K562 (cell line): ENCODE measurements at regions not wholly inside any gene's neighbourhood (a gene's known extent, or its start where the extent isn't known, plus 50 kb on each side); places are given as distances from the start of the nearest gene placed in this dataset.

Experiments
- ATAC-seq: fragments of 200-7000 bp; cut with Tn5 transposase; 3 replicates; pipeline ENCODE4 v1.9.1; 2020; ENCODE audit warnings: moderate library complexity
- BruUV-seq: library from RNA; stranded (reverse); fragments of 400-500 nt; replicated peaks from 2 replicates; lab custom pipeline; 2021; lab: Mats Ljungman, UMichigan
- CTCF ChIA-PET: fragments of 300-600 bp; formaldehyde crosslinking; extraction: SDS; loops from one replicate; lab custom pipeline; 2021; ENCODE audit warnings: low intra/inter-chr PET ratio; lab: Yijun Ruan, JAX
- POLR2A ChIA-PET: fragments of 300-600, 350-650 bp; sonication (Branson Sonifier 250); formaldehyde crosslinking; extraction: SDS; loops from one replicate; lab custom pipeline; 2021; ENCODE audit warnings: antibody characterized with exemption, inconsistent platforms; lab: Yijun Ruan, JAX
- DNase-seq, 4 experiments: peaks; one replicate each; pipeline versions ENCODE4 v3.0.0 to v3.0.0-alpha.2; 2011 to 2018; ENCODE audit warnings: low spot score in 3 of 4, mixed read lengths in 3 of 4; ENCODE audit errors: extremely low read depth in 1 of 4
- FAIRE-seq: peaks from 2 replicates; lab custom pipeline; 2011; peaks lifted over from hg19 to GRCh38; lab: Jason Lieb, UNC
- H2AFZ ChIP-seq: 2 replicates; pipeline ENCODE4 v1.6.0; 2011; ENCODE audit warnings: low read depth, low read length, control low read depth, inconsistent platforms
- H3K27ac ChIP-seq: fragments of 200-600 bp; 3 replicates; pipeline ENCODE4 v1.8.0; 2011; ENCODE audit warnings: low read depth, mild to moderate bottlenecking, control low read depth, inconsistent platforms, low read length, moderate library complexity, mixed read lengths; ENCODE audit errors: extremely low read depth
- H3K27me3 ChIP-seq, 2 experiments: fragments of 300-600 bp in 1 of 2; 2 replicates in 1 of 2; 3 replicates in 1 of 2; pipeline versions ENCODE4 v1.6.0 to v1.8.0; 2011; ENCODE audit warnings: inconsistent platforms in 2 of 2, low read length in 2 of 2, mild to moderate bottlenecking in 1 of 2, mixed read lengths in 1 of 2, moderate library complexity in 1 of 2; ENCODE audit not compliant: control insufficient read depth in 2 of 2, insufficient read depth in 2 of 2
- H3K36me3 ChIP-seq: fragments of 300-600 bp; 3 replicates; pipeline ENCODE4 v1.8.0; 2011; ENCODE audit warnings: mild to moderate bottlenecking, low read length, inconsistent platforms; ENCODE audit not compliant: control insufficient read depth, insufficient read depth
- H3K4me1 ChIP-seq, 2 experiments: fragments of 200-600 bp in 1 of 2; replicated peaks in 1 of 2; 2 replicates in 1 of 2; 3 replicates in 1 of 2; pipeline versions ENCODE4 v1.5.1 to v1.8.0; 2011; ENCODE audit warnings: inconsistent platforms in 2 of 2, low read length in 2 of 2, mild to moderate bottlenecking in 1 of 2, mixed read lengths in 1 of 2, moderate library complexity in 1 of 2; ENCODE audit not compliant: control insufficient read depth in 2 of 2, insufficient read depth in 2 of 2
- H3K4me2 ChIP-seq: 2 replicates; pipeline ENCODE4 v1.6.1; 2011; ENCODE audit warnings: low read length, control low read depth, inconsistent platforms, mixed read lengths; ENCODE audit not compliant: insufficient read depth
- H3K4me3 ChIP-seq: fragments of 200-600 bp; sonication (generic), shearing (Covaris generic); 2 replicates; pipeline ENCODE4 v1.5.1; 2016; ENCODE audit warnings: control low read depth, inconsistent platforms
- H3K79me2 ChIP-seq: fragments of 200-600 bp; 3 replicates; pipeline ENCODE4 v1.8.0; 2011; ENCODE audit warnings: low read length, inconsistent platforms; ENCODE audit not compliant: control insufficient read depth, insufficient read depth
- H3K9ac ChIP-seq, 2 experiments: 2 replicates each; pipeline versions ENCODE4 v1.6.0 to v1.6.1; 2011; ENCODE audit warnings: low read depth in 2 of 2, low read length in 2 of 2, control low read depth in 1 of 2, inconsistent platforms in 1 of 2, mild to moderate bottlenecking in 1 of 2, mixed read lengths in 1 of 2; ENCODE audit not compliant: insufficient read depth in 1 of 2
- H3K9me1 ChIP-seq: one replicate; pipeline ENCODE4 v1.6.0; 2011; ENCODE audit warnings: inconsistent platforms, mild to moderate bottlenecking, low read length, moderate library complexity; ENCODE audit not compliant: control insufficient read depth, insufficient read depth
- H3K9me3 ChIP-seq: replicated peaks from 2 replicates; pipeline ENCODE4 v1.5.1; 2011; ENCODE audit warnings: low read depth, low read length, inconsistent platforms; ENCODE audit not compliant: control insufficient read depth, insufficient read depth
- H4K20me1 ChIP-seq: replicated peaks from 2 replicates; pipeline ENCODE4 v1.6.1; 2011; ENCODE audit warnings: low read length, inconsistent platforms, mixed read lengths; ENCODE audit not compliant: control insufficient read depth, insufficient read depth
- ASH1L ChIP-seq: fragments of 450-650 bp; IDR thresholded peaks from 2 replicates; pipeline ENCODE4 v1.6.1; 2018; ENCODE audit warnings: borderline replicate concordance, mild to moderate bottlenecking, low read depth; ENCODE audit not compliant: partially characterized antibody
- BRF2 ChIP-seq: IDR thresholded peaks from 3 replicates; pipeline ENCODE4 v1.6.1; 2011; ENCODE audit warnings: borderline replicate concordance, mild to moderate bottlenecking; ENCODE audit not compliant: insufficient read length, insufficient read depth
- CEBPB ChIP-seq: fragments of 450-650 bp; IDR thresholded peaks from 2 replicates; pipeline ENCODE4 v1.6.1; 2016; ENCODE audit warnings: missing genetic modification characterization, missing compliant biosample characterization
- CREB3 ChIP-seq: fragments of 450-650 bp; conservative IDR thresholded peaks from 2 replicates; pipeline ENCODE4 v1.6.1; 2016; ENCODE audit warnings: missing genetic modification characterization, low read depth, mild to moderate bottlenecking, missing compliant biosample characterization, moderate library complexity
- EP300 ChIP-seq: IDR thresholded peaks from 2 replicates; pipeline ENCODE4 v1.6.1; 2012; ENCODE audit warnings: low read length, improper control_type of control experiment
- FOXJ2 ChIP-seq: fragments of 200-800 bp; sonication (Bioruptor generic); IDR thresholded peaks from 2 replicates; pipeline ENCODE4 v1.6.1; 2016; ENCODE audit warnings: missing genetic modification characterization, missing compliant biosample characterization
- GTF2B ChIP-seq: IDR thresholded peaks from 2 replicates; pipeline ENCODE4 v1.6.1; 2011; ENCODE audit not compliant: insufficient read length; ENCODE audit errors: extremely low read depth
- NR0B1 ChIP-seq: fragments of 450-650 bp; IDR thresholded peaks from one replicate; pipeline ENCODE4 v1.6.1; 2018; ENCODE audit warnings: mild to moderate bottlenecking, moderate library complexity; ENCODE audit not compliant: partially characterized antibody
- PTTG1 ChIP-seq: fragments of 450-650 bp; IDR thresholded peaks from 2 replicates; pipeline ENCODE4 v1.6.1; 2016; ENCODE audit warnings: low read depth, mild to moderate bottlenecking, missing genetic modification characterization, missing compliant biosample characterization
- RBM25 ChIP-seq: fragments of 200-400 bp; formaldehyde crosslinking; IDR thresholded peaks from 2 replicates; pipeline ENCODE4 v1.6.1; 2018; ENCODE audit warnings: low read length, low read depth, moderate library complexity; ENCODE audit not compliant: severe bottlenecking
- SIRT6 ChIP-seq: IDR thresholded peaks from one replicate; pipeline ENCODE4 v1.6.1; 2012; ENCODE audit warnings: low read depth, mild to moderate bottlenecking, control low read depth, inconsistent platforms, low read length, moderate library complexity
- SP1 ChIP-seq: sonication (generic); formaldehyde crosslinking; IDR thresholded peaks from 2 replicates; pipeline ENCODE4 v1.8.1; 2022; ENCODE audit warnings: mild to moderate bottlenecking, missing genetic modification reagents
- SP2 ChIP-seq: IDR thresholded peaks from 2 replicates; pipeline ENCODE4 v1.6.1; 2011; ENCODE audit warnings: mild to moderate bottlenecking, low read depth, low read length, moderate library complexity; ENCODE audit not compliant: poor library complexity, severe bottlenecking; ENCODE audit errors: extremely low read depth
- TFAM ChIP-seq: fragments of 250-450 bp; sonication (Bioruptor Pico); conservative IDR thresholded peaks from 2 replicates; pipeline ENCODE4 v1.5.0; 2021; ENCODE audit warnings: mild to moderate bottlenecking, moderate library complexity
- ZFP36 ChIP-seq: fragments of 150-350 bp; IDR thresholded peaks from 2 replicates; pipeline ENCODE4 v1.6.1; 2018; ENCODE audit warnings: low read length, low read depth; ENCODE audit not compliant: partially characterized antibody
- WGBS: fragments of 100-300 bp; shearing (Covaris generic); methylation state at CpG from one replicate; pipeline ENCODE4 v1.1.6; 2016; ENCODE audit warnings: low coverage, mixed read lengths; ENCODE audit not compliant: insufficient coverage; ENCODE audit errors: missing lambda C conversion rate; 5-methylcytosine and 5-hydroxymethylcytosine counted together
- in situ Hi-C: fragments of 300-500 bp; cut with MboI; formaldehyde crosslinking; loops from 4 replicates; pipeline ENCODE4 v1.15.0; 2018; ENCODE audit warnings: inconsistent platforms, mixed read lengths
- intact Hi-C: fragments of 100-400 bp; cut with micrococcal nuclease; formaldehyde crosslinking; loops from 2 replicates; pipeline ENCODE4 v1.14.2; 2022

- H3K9me3 ChIP-seq, result no peaks in the 10 kb centered on the region
- no peak for TF ChIP-seq TFAM (CRISPR knock-in tag)
- TF ChIP-seq PTTG1 (tag), result no peak
- no peak for TF ChIP-seq NR0B1
- TF ChIP-seq ZFP36, result no peak
- no peak for TF ChIP-seq RBM25
- TF ChIP-seq CREB3 (tag), result no peak
- no peak for TF ChIP-seq SIRT6
- TF ChIP-seq GTF2B, result no peak
- no peak for TF ChIP-seq CEBPB
- TF ChIP-seq SP1 (CRISPR knock-in tag), result no peak
- TF ChIP-seq ASH1L, result no peak
- no peak for TF ChIP-seq EP300
- TF ChIP-seq BRF2, result no peak
- TF ChIP-seq SP2, result no peak
- TF ChIP-seq FOXJ2 (tag), result no peak
- DNase-seq, result no peak
- H3K4me2 ChIP-seq, result no peak overlapping the region
- H4K20me1 ChIP-seq, result no peaks in the 10 kb centered on the region
- H3K9me1 ChIP-seq, result no peaks in the 10 kb centered on the region
- H3K79me2 ChIP-seq, result no peaks in the 10 kb centered on the region
- CTCF ChIA-PET, result no interaction called here
- 0% methylated on average over 1 of the region's 1 CpG for WGBS
- H3K36me3 ChIP-seq, result no peaks in the 10 kb centered on the region
- ATAC-seq, result no peak
- FAIRE-seq, result no peak
- POLR2A ChIA-PET, result interaction anchor here (0.8 kb wide), 1 partner anchor 62 kb away, joined by 3 read pairs; no protein-coding TSS in a partner anchor
- no peaks in the 10 kb centered on the region for H3K4me1 ChIP-seq
- no peak overlapping the region for H3K27ac ChIP-seq
- no TSS peak for BruUV-seq
- H3K4me3 ChIP-seq, result no peak overlapping the region
- intact Hi-C loops (no loop called here), in situ Hi-C loops (no loop called here)
- no peak overlapping the region for H2AFZ ChIP-seq
- H3K27me3 ChIP-seq, result no peaks in the 10 kb centered on the region
- no peak overlapping the region for H3K9ac ChIP-seq
These were observed 346.7 kb downstream of the EFNA5 start for GRCh38 chr5:107324071-107324470.
